Right lobe of liver (tissue), 6 donors: ENCODE measurements at regions not wholly inside any gene's neighbourhood (a gene's known extent, or its start where the extent isn't known, plus 50 kb on each side); places are given as distances from the start of the nearest gene placed in this dataset.
"Not testable (repeated sequence)": the region's sequence is repeated elsewhere in the genome, so short reads cannot be mapped to it uniquely, and the experiment has no call there.

Source experiments
- ATAC-seq, 4 donors: fragments of 200-7000 bp; cut with Tn5 transposase; one replicate each; pipeline ENCODE4 v1.9.1; 2020; ENCODE audit warnings: mild to moderate bottlenecking in 4 of 4, moderate library complexity in 4 of 4
- DNase-seq, 3 donors: peaks; one replicate each; pipeline ENCODE4 v3.0.0-alpha.2; 2020
- H3K27ac ChIP-seq, 3 donors: fragments of 200-600 bp; one replicate each; pipeline ENCODE4 v1.8.0; 2022
- H3K27me3 ChIP-seq, 2 donors: fragments of 200-600 bp; one replicate each; pipeline ENCODE4 v1.8.0; 2022
- H3K36me3 ChIP-seq, 4 donors: fragments of 200-600 bp; sonication (generic) in 1 of 4; one replicate each; pipeline versions ENCODE4 v1.5.1 to v1.8.0; 2017 to 2022; ENCODE audit warnings: control low read depth in 1 of 4
- H3K4me1 ChIP-seq, 4 donors: fragments of 200-600 bp; sonication (generic) in 1 of 4; one replicate each; pipeline versions ENCODE4 v1.5.1 to v1.8.0; 2017 to 2022; ENCODE audit warnings: control low read depth in 1 of 4
- H3K4me3 ChIP-seq, 3 donors: fragments of 200-600 bp; one replicate each; pipeline ENCODE4 v1.8.0; 2022
- H3K9me3 ChIP-seq, 4 donors: fragments of 200-600 bp; sonication (generic) in 1 of 4; one replicate each; pipeline versions ENCODE4 v1.5.1 to v1.8.0; 2017 to 2022; ENCODE audit warnings: control low read depth in 1 of 4
- POLR2A ChIP-seq: fragments of 450-650 bp; IDR thresholded peaks from one replicate; pipeline ENCODE4 v1.6.1; 2017; ENCODE audit warnings: antibody characterized with exemption, mild to moderate bottlenecking
- WGBS: methylation state at CpG from one replicate; pipeline ENCODE4 v1.1.6; 2018; ENCODE audit warnings: low coverage, low lambda C conversion rate; ENCODE audit not compliant: insufficient coverage; ENCODE audit errors: missing lambda C conversion rate; 5-methylcytosine and 5-hydroxymethylcytosine counted together
- intact Hi-C, 2 donors: fragments of 100-400 bp; cut with DNase I; formaldehyde crosslinking; loops; one replicate each; pipeline versions ENCODE4 v1.11.2 to v1.14.1; 2022
- TF ChIP-seq, protein P1 (sequence below), 4 donors: fragments of 200-600 bp in 3 of 4; fragments of 450-650 bp in 1 of 4; IDR thresholded peaks; one replicate each; pipeline versions ENCODE4 v1.5.1 to v1.8.0; 2016 to 2022; ENCODE audit warnings: antibody characterized with exemption in 4 of 4, mild to moderate bottlenecking in 2 of 4
- donor health status: DM: no; HTN: yes; CAD: no.
- donor health status: DM: no; HTN: no; CAD: no.
- donor health status: DM: no; HTN: no; CAD: no.
- donor health status: DM: no; HTN: yes; CAD: no.
- donor health status: DM: no; HTN: yes; CAD: no.

DNA sequence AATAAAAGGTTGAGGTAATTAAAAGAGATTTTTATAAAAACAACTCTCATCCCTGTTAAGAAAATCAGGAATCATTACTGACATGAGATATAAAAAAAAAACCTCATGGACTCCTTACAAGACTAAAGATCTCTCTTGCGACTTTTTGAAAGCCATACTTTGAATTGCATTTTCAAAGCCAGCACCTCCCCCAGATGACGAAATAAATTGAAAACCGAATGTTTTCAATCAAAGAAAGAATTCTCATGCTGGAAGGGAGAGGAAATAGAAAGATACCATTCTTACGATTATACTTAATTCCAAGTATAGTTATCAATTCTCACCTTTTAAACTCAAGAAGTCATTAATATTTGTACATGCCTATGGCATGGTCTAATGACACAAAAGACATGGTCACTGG is 452.3 kb downstream of the GJA1 start:
- WGBS: 36% methylated on average over 4 of the region's 4 CpGs
- intact Hi-C loops: no loop called here

DNA sequence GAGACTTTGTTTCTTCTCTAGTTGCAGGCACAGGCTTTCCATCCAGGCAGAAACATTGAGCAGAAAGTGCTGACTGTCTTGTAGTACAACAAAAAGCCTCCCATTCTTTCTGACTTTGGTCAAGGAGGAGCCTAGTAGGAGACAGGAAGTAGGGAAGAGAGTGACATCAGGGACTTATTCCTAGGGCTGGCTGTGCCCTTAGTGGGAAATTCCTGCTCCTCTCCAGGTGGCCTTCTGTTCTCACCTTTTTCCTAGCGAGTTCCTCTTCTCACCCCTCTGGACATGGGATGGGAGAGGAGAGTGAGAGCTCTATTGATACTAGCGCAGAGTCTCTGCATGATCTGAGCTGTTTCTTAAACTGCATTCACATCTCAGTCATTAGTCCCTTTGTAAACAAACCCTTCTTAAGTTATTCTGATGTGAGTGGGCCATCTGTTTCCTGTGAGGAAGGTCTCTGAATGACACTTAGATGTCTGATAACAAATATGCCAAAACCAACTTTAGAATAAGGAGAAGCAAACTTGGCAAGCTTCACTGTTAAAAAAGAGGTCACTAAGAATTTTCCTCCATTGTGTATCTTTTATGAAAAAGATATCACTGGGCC is 455.0 kb downstream of the GJA1 start:
- H3K36me3 ChIP-seq: no peaks in the 10 kb centered on the region
- no peak overlapping the region for H3K4me3 ChIP-seq
- DNase-seq (no peak), ATAC-seq (no peak)
- TF ChIP-seq, protein P1, sequence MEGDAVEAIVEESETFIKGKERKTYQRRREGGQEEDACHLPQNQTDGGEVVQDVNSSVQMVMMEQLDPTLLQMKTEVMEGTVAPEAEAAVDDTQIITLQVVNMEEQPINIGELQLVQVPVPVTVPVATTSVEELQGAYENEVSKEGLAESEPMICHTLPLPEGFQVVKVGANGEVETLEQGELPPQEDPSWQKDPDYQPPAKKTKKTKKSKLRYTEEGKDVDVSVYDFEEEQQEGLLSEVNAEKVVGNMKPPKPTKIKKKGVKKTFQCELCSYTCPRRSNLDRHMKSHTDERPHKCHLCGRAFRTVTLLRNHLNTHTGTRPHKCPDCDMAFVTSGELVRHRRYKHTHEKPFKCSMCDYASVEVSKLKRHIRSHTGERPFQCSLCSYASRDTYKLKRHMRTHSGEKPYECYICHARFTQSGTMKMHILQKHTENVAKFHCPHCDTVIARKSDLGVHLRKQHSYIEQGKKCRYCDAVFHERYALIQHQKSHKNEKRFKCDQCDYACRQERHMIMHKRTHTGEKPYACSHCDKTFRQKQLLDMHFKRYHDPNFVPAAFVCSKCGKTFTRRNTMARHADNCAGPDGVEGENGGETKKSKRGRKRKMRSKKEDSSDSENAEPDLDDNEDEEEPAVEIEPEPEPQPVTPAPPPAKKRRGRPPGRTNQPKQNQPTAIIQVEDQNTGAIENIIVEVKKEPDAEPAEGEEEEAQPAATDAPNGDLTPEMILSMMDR (IDR thresholded peaks at IDR 0.05): no peak
- TF ChIP-seq POLR2A: no peak
- no peak overlapping the region for H3K27ac ChIP-seq
- no peaks in the 10 kb centered on the region for H3K9me3 ChIP-seq
- WGBS: 29% methylated on average over 2 of the region's 2 CpGs
- no peaks in the 10 kb centered on the region for H3K27me3 ChIP-seq
- H3K4me1 ChIP-seq: no peaks in the 10 kb centered on the region
- intact Hi-C loops: no loop called here

More for the DNA sequence above, 452.3 kb downstream of the GJA1 start:
- no peaks in the 10 kb centered on the region for H3K4me1 ChIP-seq
- H3K27ac ChIP-seq: no peak overlapping the region
- no peaks in the 10 kb centered on the region for H3K9me3 ChIP-seq
- H3K36me3 ChIP-seq: no peaks in the 10 kb centered on the region
- no peak overlapping the region for H3K4me3 ChIP-seq
- DNase-seq: no peak
- ATAC-seq: no peak
- no peak for TF ChIP-seq POLR2A
- TF ChIP-seq, protein P1 (IDR thresholded peaks at IDR 0.05): no peak
- no peaks in the 10 kb centered on the region for H3K27me3 ChIP-seq

GRCh38 chr6:121895731-121896130 is 460.3 kb downstream of the GJA1 start:
- H3K4me1 ChIP-seq, DNase-seq, ATAC-seq, H3K4me3 ChIP-seq, intact Hi-C loops, H3K27me3 ChIP-seq, H3K9me3 ChIP-seq, H3K36me3 ChIP-seq, H3K27ac ChIP-seq: not testable (repeated sequence)
- 30% methylated on average over 4 of the region's 5 CpGs for whole genome bisulfite sequencing

DNA sequence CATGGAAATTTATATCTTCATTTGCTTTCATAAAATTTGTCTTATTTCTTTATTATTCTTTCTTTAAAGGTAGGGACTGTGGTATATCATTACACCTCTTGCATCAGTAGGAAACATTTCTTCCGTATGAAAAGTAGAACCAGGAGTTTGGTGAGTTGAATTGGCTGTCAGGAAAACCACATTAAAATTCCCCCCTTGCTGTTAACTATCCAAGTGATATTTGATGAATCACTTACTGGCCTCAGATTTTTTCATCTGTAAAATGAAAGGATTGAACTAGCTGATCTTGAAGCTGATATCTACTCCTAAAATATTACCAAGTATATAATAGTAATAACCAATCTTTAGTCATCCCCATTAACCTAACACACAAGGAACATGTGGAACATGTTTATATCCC is 460.9 kb downstream of the GJA1 start:
- ATAC-seq (no peak), DNase-seq (no peak)
- intact Hi-C loops: no loop called here
- TF ChIP-seq, protein P1 (IDR thresholded peaks at IDR 0.05): no peak
- no peak for TF ChIP-seq POLR2A
- no peaks in the 10 kb centered on the region for H3K9me3 ChIP-seq
- no peak overlapping the region for H3K4me3 ChIP-seq
- H3K27ac ChIP-seq: no peak overlapping the region
- WGBS: 41% methylated on average over 1 of the region's 1 CpG
- no peaks in the 10 kb centered on the region for H3K4me1 ChIP-seq
- H3K36me3 ChIP-seq: no peaks in the 10 kb centered on the region
- no peaks in the 10 kb centered on the region for H3K27me3 ChIP-seq

GRCh38 chr6:121896771-121897170 is 461.3 kb downstream of the GJA1 start:
- no peak overlapping the region for H3K4me3 ChIP-seq
- no peaks in the 10 kb centered on the region for H3K36me3 ChIP-seq
- H3K4me1 ChIP-seq: no peaks in the 10 kb centered on the region
- H3K27me3 ChIP-seq: no peaks in the 10 kb centered on the region
- H3K27ac ChIP-seq: no peak overlapping the region
- intact Hi-C loops: no loop called here
- no peak for ATAC-seq
- 49% methylated on average over 3 of the region's 3 CpGs for WGBS
- H3K9me3 ChIP-seq: no peaks in the 10 kb centered on the region
- TF ChIP-seq, protein P1 (IDR thresholded peaks at IDR 0.05): no peak
- no peak for TF ChIP-seq POLR2A
- DNase-seq: no peak
